AG10803 (cell line): ENCODE measurements at regions not wholly inside any gene's neighbourhood (a gene's known extent, or its start where the extent isn't known, plus 50 kb on each side); places are given as distances from the start of the nearest gene placed in this dataset.

Experiments used
- DNase-seq: peaks from one replicate; pipeline ENCODE4 v3.0.0; 2010; ENCODE audit warnings: low read depth
- H3K4me3 ChIP-seq: 2 replicates; pipeline ENCODE4 v1.5.1; 2011; ENCODE audit warnings: mild to moderate bottlenecking, low read length, control low read depth
- TF ChIP-seq, protein P1 (sequence below): conservative IDR thresholded peaks from 2 replicates; pipeline ENCODE4 v1.5.1; 2011; ENCODE audit warnings: mild to moderate bottlenecking, low read length, control low read depth, inconsistent platforms

DNA sequence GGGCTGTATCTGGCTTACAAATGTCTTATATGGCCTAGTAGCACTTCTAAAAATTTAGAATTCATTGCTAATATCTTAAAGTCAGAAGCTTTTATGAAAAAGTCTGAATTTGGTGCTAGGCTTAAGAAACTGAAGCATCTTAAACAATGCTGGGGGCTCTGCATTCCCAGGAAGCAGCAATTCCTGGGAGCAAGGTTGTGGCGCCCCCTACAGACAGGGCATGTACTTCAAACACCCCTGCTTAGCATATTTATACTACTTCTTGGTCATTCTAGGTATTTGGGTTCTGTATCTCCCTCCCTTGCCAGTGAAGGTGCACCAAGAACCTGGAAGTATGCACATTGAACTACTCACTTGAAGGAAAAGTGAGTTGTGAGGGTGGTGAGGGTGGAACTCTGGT is 64.6 kb upstream of the GRIA1 start:
- TF ChIP-seq, protein P1, sequence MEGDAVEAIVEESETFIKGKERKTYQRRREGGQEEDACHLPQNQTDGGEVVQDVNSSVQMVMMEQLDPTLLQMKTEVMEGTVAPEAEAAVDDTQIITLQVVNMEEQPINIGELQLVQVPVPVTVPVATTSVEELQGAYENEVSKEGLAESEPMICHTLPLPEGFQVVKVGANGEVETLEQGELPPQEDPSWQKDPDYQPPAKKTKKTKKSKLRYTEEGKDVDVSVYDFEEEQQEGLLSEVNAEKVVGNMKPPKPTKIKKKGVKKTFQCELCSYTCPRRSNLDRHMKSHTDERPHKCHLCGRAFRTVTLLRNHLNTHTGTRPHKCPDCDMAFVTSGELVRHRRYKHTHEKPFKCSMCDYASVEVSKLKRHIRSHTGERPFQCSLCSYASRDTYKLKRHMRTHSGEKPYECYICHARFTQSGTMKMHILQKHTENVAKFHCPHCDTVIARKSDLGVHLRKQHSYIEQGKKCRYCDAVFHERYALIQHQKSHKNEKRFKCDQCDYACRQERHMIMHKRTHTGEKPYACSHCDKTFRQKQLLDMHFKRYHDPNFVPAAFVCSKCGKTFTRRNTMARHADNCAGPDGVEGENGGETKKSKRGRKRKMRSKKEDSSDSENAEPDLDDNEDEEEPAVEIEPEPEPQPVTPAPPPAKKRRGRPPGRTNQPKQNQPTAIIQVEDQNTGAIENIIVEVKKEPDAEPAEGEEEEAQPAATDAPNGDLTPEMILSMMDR, result peak; percentile 14; the same call in 1 of the 2 replicates
- DNase-seq, result no peak
- no peak overlapping the region for H3K4me3 ChIP-seq

DNA sequence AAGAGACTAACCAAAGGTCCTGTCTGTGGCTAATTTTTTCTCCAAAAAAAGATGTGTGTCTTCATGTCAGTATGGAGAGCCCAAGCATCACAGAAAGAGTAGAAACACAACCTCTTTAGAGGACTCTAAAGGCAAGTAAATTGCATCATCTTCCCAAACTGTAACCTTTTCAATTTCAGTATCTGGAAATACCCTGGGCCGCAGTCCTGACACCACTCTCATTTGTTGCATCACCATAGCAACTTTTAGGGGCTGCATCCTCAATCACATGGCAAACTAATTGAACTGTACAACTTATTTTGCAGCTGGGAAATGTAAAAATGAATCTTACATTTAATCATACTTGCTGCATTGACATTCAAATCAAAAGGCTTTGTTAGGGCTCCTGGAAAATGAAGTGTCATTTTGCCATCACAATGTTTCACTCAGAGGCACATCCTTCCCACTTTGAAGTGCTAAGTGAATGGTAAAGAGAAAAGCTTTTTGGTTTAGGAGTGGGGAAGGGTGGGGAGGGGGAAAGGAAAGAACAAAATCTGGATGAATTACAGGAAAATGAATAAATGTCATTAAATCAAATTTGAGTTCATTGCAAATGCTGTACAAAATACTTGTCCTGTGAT is 60.6 kb upstream of the GRIA1 start:
- TF ChIP-seq, protein P1, result no peak
- no peak for DNase-seq
- H3K4me3 ChIP-seq, result no peak overlapping the region

DNA sequence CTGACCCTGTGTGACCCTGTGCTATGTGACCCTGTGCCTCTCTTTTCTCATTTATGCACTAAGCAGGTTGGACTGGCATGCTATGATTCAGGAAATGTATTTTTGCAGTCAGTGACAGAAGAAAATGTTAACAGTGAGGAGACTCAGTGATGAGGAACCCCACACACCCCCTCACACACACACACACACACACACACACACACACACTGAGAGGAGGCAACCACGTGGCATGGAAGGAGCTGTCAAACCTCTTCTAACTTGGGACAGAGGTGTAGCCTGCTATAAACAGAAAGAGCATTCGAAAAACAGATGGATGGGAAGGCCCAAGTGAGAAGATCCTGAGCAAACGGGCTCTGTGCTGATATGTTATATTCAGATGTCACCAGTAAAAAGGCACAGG is 57.9 kb upstream of the GRIA1 start:
- no peak overlapping the region for H3K4me3 ChIP-seq
- TF ChIP-seq, protein P1, result no peak

DNA sequence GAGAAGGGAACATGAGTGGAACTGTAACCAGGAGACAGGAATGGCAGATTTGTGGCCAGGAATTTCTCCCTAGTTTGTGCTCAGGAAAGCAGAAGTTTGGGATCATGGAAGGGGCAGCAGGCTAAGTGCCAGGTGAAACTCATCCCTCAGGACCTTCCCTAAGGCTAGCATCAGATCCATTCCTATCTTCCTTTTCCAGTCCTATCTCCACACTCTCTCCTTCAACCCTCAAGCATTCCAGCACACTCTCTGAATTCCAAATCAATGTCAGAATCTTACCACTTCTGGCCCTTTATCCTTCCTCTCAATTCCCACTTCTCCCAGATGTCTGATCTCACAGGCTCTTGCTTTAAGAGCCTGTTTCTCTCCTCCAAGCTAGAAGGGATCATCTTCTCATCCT is 53.2 kb upstream of the GRIA1 start:
- no peak overlapping the region for H3K4me3 ChIP-seq
- DNase-seq, result no peak
- TF ChIP-seq, protein P1, result no peak

More for the DNA sequence above, 57.9 kb upstream of the GRIA1 start:
- no peak for DNase-seq

DNA sequence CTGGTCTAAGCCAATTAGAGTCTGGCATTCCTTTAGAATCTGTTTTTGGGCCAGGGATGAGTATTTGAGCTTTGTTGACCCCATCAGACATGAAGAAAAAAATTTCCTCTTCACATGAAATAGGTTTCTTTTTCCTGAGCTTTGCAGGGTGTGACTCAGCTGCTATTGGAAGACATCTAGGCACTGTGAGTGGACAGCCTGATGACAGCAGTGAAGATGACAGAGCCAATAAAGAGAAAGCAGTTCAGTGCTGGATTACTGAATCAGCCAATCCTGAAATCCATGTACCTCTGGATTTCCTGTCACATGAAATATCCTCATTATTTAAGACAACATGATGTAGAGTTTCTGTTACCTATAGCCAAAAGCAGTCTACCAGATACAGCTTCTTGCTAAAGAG is 51.3 kb upstream of the GRIA1 start:
- DNase-seq, result no peak

More for the DNA sequence above, 51.3 kb upstream of the GRIA1 start:
- H3K4me3 ChIP-seq, result no peak overlapping the region
- TF ChIP-seq, protein P1, result no peak
